ENCODE measurements at regions not wholly inside any gene's neighbourhood (a gene's known extent, or its start where the extent isn't known, plus 50 kb on each side); places are given as distances from the start of the nearest gene placed in this dataset.

GRCh38 chr21:35156293-35157278 lies 107.5 kb upstream of the RUNX1 start:
- no peak for DNase-seq (ENCODE audit: low read depth)
- no peak for TF ChIP-seq CTCF (IDR thresholded peaks at IDR 0.05; ENCODE audit: control insufficient read depth, extremely low read depth, insufficient read depth)
- H3K4me3 ChIP-seq (ENCODE audit: low read depth, low read length), result no peak overlapping the region

- H3K4me3 ChIP-seq (ENCODE audit: low read depth, low read length), result no peak overlapping the region
- no peak for TF ChIP-seq CTCF (IDR thresholded peaks at IDR 0.05; ENCODE audit: control insufficient read depth, extremely low read depth, insufficient read depth)
- DNase-seq (ENCODE audit: low read depth), result no peak
Observed at GRCh38 chr21:35154788-35155187, 105.7 kb upstream of the RUNX1 start.

- H3K4me3 ChIP-seq (ENCODE audit: low read depth, low read length), result no peak overlapping the region
- no peak for DNase-seq (ENCODE audit: low read depth)
- no peak for TF ChIP-seq CTCF (IDR thresholded peaks at IDR 0.05; ENCODE audit: control insufficient read depth, extremely low read depth, insufficient read depth)
Observed at GRCh38 chr21:35153671-35154070, 104.6 kb upstream of the RUNX1 start.

GRCh38 chr21:35150562-35151226 lies 101.6 kb upstream of the RUNX1 start:
- no peak overlapping the region for H3K4me3 ChIP-seq (ENCODE audit: low read depth, low read length)
- TF ChIP-seq CTCF (IDR thresholded peaks at IDR 0.05; ENCODE audit: control insufficient read depth, extremely low read depth, insufficient read depth), result no peak
- DNase-seq (ENCODE audit: low read depth), result no peak

- DNase-seq (ENCODE audit: low read depth), result no peak
- TF ChIP-seq CTCF (IDR thresholded peaks at IDR 0.05; ENCODE audit: control insufficient read depth, extremely low read depth, insufficient read depth), result no peak
Observed at GRCh38 chr21:35149698-35150097, 100.6 kb upstream of the RUNX1 start.

GRCh38 chr21:35147439-35147838 lies 98.3 kb upstream of the RUNX1 start:
- H3K4me3 ChIP-seq (ENCODE audit: low read depth, low read length), result no peak overlapping the region
- no peak for DNase-seq (ENCODE audit: low read depth)
- TF ChIP-seq CTCF (IDR thresholded peaks at IDR 0.05; ENCODE audit: control insufficient read depth, extremely low read depth, insufficient read depth), result no peak

More at GRCh38 chr21:35149698-35150097, 100.6 kb upstream of the RUNX1 start:
- no peak overlapping the region for H3K4me3 ChIP-seq (ENCODE audit: low read depth, low read length)
